C4-2B (cell line): ENCODE measurements at regions not wholly inside any gene's neighbourhood (a gene's known extent, or its start where the extent isn't known, plus 50 kb on each side); places are given as distances from the start of the nearest gene placed in this dataset.

ENCODE experiments used
- H3K27ac ChIP-seq: fragments of 450-650 bp; 2 replicates; pipeline ENCODE4 v1.5.1; 2017
- CTCF ChIP-seq: fragments of 450-650 bp; conservative IDR thresholded peaks from 2 replicates; pipeline ENCODE4 v1.5.1; 2017; ENCODE audit warnings: mild to moderate bottlenecking
- ZFX ChIP-seq: fragments of 450-650 bp; IDR thresholded peaks from 2 replicates; pipeline ENCODE4 v1.6.1; 2017

GRCh38 chr16:6836766-6837165, 495.9 kb upstream of the RBFOX1 start:
- no peak overlapping the region for H3K27ac ChIP-seq
- TF ChIP-seq CTCF = no peak
- no peak for TF ChIP-seq ZFX

GRCh38 chr16:6835941-6836340, 496.7 kb upstream of the RBFOX1 start:
- no peak overlapping the region for H3K27ac ChIP-seq
- TF ChIP-seq ZFX = no peak
- TF ChIP-seq CTCF = no peak

- no peak for TF ChIP-seq ZFX
- no peak overlapping the region for H3K27ac ChIP-seq
These were observed 497.1 kb upstream of the RBFOX1 start for GRCh38 chr16:6835516-6835915.

- H3K27ac ChIP-seq = no peak overlapping the region
These were observed 504.0 kb upstream of the RBFOX1 start for GRCh38 chr16:6828690-6829089.

GRCh38 chr16:6827931-6828330, 504.7 kb upstream of the RBFOX1 start:
- H3K27ac ChIP-seq = no peak overlapping the region
- TF ChIP-seq CTCF (no peak), ZFX (no peak)

More at GRCh38 chr16:6828690-6829089, 504.0 kb upstream of the RBFOX1 start:
- TF ChIP-seq ZFX (no peak), CTCF (no peak)

GRCh38 chr16:6827267-6827666, 505.4 kb upstream of the RBFOX1 start:
- no peak for TF ChIP-seq ZFX
- no peak overlapping the region for H3K27ac ChIP-seq

GRCh38 chr16:6822041-6822440, 510.6 kb upstream of the RBFOX1 start:
- no peak for TF ChIP-seq CTCF
- no peak for TF ChIP-seq ZFX
- H3K27ac ChIP-seq = no peak overlapping the region

- no peak for TF ChIP-seq CTCF
- TF ChIP-seq ZFX = no peak
- H3K27ac ChIP-seq = no peak overlapping the region
These were observed 528.2 kb upstream of the RBFOX1 start for GRCh38 chr16:6804461-6804860.

GRCh38 chr16:6803176-6803575, 529.5 kb upstream of the RBFOX1 start:
- no peak overlapping the region for H3K27ac ChIP-seq
- TF ChIP-seq ZFX = no peak
- TF ChIP-seq CTCF = no peak
